IgD-negative memory B cell (primary cell): ENCODE measurements at regions not wholly inside any gene's neighbourhood (a gene's known extent, or its start where the extent isn't known, plus 50 kb on each side); places are given as distances from the start of the nearest gene placed in this dataset.

Source experiments
- H3K27ac Mint-ChIP-seq, 3 donors: one replicate each; pipeline ENCODE4 v1.8.0; 2020 to 2022; ENCODE audit warnings: mild to moderate bottlenecking in 3 of 3, mixed read lengths in 3 of 3, moderate library complexity in 1 of 3
- H3K27me3 Mint-ChIP-seq: one replicate; pipeline ENCODE4 v1.8.0; 2021; ENCODE audit warnings: mixed read lengths
- H3K36me3 Mint-ChIP-seq: one replicate; pipeline ENCODE4 v1.8.0; 2020; ENCODE audit warnings: mild to moderate bottlenecking, mixed read lengths
- H3K4me1 Mint-ChIP-seq, 3 donors: one replicate each; pipeline ENCODE4 v1.8.0; 2020 to 2022; ENCODE audit warnings: mixed read lengths in 3 of 3, mild to moderate bottlenecking in 1 of 3
- H3K4me3 Mint-ChIP-seq, 4 donors: one replicate each; pipeline ENCODE4 v1.8.0; 2020 to 2022; ENCODE audit warnings: mild to moderate bottlenecking in 4 of 4, mixed read lengths in 4 of 4, moderate library complexity in 3 of 4
- H3K9me3 Mint-ChIP-seq, 3 donors: one replicate each; pipeline ENCODE4 v1.8.0; 2020 to 2021; ENCODE audit warnings: mixed read lengths in 3 of 3, mild to moderate bottlenecking in 1 of 3

DNA sequence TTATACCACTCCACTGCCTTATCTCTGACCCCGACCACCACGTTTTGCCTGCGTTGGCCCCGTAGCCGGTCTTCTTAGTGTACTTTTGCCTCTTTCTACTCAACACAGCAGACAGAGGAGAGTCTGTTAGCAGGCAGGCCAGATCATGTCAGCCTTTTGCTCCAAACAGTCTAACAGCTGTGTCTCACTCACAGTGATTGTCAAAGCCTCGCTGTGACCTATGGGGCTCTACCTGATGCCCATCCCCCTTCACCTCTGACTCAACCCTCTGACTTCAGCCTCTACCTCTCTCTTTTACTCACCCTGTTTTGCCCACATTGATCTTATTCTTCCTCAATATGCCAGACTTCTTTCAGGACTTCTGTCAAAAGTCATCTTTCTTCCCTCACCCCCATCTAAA, 127.1 kb downstream of the TRIML1 start:
- Mint-ChIP-seq H3K36me3 (no peaks in the 10 kb centered on the region), H3K4me3 (no peak overlapping the region), H3K27me3 (no peaks in the 10 kb centered on the region), H3K9me3 (peaks cover 0 to 13% (median 4%) of the 10 kb centered on the region in 3 donors), H3K4me1 (no peaks in the 10 kb centered on the region), H3K27ac (no peak overlapping the region)

DNA sequence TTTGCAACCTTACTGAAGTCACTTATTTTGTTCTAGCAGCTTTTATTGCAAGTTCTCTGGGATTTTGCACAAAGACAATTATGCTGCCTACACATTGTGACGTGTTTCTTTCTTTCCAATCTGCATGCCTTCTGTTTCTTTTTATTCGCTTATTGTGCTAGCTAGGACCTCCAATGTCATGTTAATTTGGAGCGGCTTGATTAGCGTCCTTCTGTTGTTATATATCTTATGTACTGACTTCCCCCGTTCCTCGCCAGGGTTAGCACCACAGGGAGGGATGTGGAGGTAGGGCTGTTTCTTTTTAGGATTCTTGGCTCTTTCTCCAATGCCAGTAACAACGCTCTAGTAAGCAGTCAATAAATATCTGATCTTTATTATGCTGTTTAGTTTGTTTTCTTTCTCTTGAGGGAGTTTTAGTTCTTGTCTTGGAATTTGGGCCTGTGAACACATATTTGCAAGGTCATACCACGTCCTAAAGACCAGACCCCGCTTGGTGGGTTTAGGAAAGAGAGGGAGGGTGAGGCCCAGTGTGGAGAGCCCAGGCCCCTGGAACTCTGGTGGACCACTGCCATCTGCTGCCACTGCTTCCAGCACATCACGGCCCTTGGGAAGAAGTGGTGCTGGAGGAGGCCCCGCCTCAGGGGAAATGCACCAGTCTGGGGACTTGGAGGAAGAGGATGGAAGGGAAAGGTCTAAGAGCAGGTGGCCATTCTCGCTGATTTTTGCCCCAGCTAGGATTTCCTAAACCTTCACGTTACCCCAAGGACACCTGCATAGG, 129.1 kb downstream of the TRIML1 start:
- H3K36me3 Mint-ChIP-seq, result no peaks in the 10 kb centered on the region
- no peaks in the 10 kb centered on the region for H3K4me1 Mint-ChIP-seq
- no peak overlapping the region for H3K4me3 Mint-ChIP-seq
- H3K27ac Mint-ChIP-seq, result no peak overlapping the region
- peaks cover 0 to 13% (median 4%) of the 10 kb centered on the region in 3 donors for H3K9me3 Mint-ChIP-seq
- H3K27me3 Mint-ChIP-seq, result no peaks in the 10 kb centered on the region

- Mint-ChIP-seq H3K9me3 (peaks cover 0 to 13% (median 0%) of the 10 kb centered on the region in 3 donors), H3K36me3 (no peaks in the 10 kb centered on the region), H3K4me1 (no peaks in the 10 kb centered on the region), H3K4me3 (no peak overlapping the region), H3K27me3 (no peaks in the 10 kb centered on the region), H3K27ac (no peak overlapping the region)
Measured at GRCh38 chr4:188270273-188271069, 131.2 kb downstream of the TRIML1 start.

DNA sequence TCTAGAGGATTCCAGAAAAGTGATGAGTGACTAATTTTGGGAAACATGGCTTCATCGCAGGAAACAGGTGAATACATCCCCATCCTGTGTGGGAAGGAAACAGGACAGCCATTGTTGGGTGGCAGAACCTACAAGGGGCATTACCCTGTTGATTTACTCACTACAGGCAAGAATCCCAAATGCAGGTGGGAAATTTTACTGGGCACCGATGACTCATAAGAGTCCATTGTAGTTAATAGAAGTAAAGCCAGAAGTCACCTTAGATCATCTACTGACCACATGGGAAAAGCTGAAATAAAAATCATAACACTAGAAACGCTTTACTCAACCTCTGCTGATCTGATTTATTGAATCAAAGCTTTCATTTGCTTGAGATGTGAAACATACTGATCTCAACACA, 136.4 kb downstream of the TRIML1 start:
- Mint-ChIP-seq H3K9me3 (peaks cover 4 to 6% (median 5%) of the 10 kb centered on the region in 3 donors), H3K4me3 (no peak overlapping the region), H3K36me3 (no peaks in the 10 kb centered on the region), H3K4me1 (no peaks in the 10 kb centered on the region), H3K27ac (no peak overlapping the region), H3K27me3 (no peaks in the 10 kb centered on the region)

DNA sequence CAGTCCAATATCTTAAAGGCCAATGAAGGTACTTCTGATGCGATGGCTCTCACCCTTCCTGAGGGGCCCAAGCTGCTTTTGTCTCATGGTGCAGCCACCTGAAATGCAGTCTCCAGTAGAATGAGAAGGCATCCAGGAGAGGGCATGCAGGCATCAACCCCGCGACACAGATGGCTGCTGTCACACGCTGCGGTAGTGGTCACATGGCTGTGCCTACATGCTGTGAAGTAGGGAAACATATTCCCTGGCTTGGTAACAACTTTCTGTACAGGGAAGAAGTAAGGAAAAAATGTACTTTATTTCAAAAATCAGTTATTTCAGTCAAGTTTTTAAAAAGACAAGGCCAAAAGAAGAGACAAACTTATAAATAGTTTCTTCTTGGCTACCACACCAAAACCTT, 139.9 kb downstream of the TRIML1 start:
- no peaks in the 10 kb centered on the region for H3K4me1 Mint-ChIP-seq
- peaks cover 4 to 7% (median 5%) of the 10 kb centered on the region in 3 donors for H3K9me3 Mint-ChIP-seq
- no peaks in the 10 kb centered on the region for H3K36me3 Mint-ChIP-seq
- H3K27me3 Mint-ChIP-seq, result peaks cover 3% of the 10 kb centered on the region
- no peak overlapping the region for H3K27ac Mint-ChIP-seq
- H3K4me3 Mint-ChIP-seq, result no peak overlapping the region

- Mint-ChIP-seq H3K4me1 (no peaks in the 10 kb centered on the region), H3K4me3 (no peak overlapping the region), H3K27me3 (peaks cover 3% of the 10 kb centered on the region), H3K9me3 (peaks cover 7 to 10% (median 10%) of the 10 kb centered on the region in 3 donors), H3K27ac (peak overlapping the region in 1 of 3 donors; percentile 78), H3K36me3 (no peaks in the 10 kb centered on the region)
Measured at GRCh38 chr4:188282471-188283232, 143.4 kb downstream of the TRIML1 start.

GRCh38 chr4:188287169-188287894, 148.1 kb downstream of the TRIML1 start:
- Mint-ChIP-seq H3K27ac (no peak overlapping the region), H3K36me3 (no peaks in the 10 kb centered on the region), H3K4me3 (no peak overlapping the region), H3K9me3 (peaks cover 1 to 14% (median 4%) of the 10 kb centered on the region in 3 donors), H3K4me1 (no peaks in the 10 kb centered on the region), H3K27me3 (peaks cover 3% of the 10 kb centered on the region)

DNA sequence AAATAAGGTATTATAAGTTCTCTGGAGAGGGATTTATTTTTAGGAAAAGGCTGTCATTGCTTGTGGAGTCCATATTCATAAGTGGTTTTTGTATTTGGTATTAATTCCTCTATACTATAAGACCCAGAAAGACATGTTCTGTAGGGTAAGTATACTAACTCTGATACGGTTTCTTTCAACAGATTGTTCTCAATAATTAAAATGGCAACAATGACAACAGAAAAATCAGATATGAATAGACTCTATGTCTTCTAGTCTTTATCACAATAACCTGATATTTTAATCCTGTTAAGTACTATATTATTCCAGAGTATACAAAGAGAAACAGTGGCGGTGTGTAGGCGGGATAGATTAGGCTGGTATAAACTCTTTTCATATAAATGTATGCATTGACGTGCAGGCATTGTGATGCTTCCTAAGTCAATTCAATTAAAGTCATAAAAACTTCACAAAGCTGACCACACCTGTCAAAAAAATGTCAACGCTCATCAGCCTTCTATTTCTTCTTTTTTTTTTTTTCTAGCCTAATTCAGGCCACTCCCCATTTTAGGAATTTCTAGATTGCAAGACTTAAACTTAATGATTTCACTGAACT, 150.4 kb downstream of the TRIML1 start:
- peaks cover 1 to 14% (median 4%) of the 10 kb centered on the region in 3 donors for H3K9me3 Mint-ChIP-seq
- H3K36me3 Mint-ChIP-seq, result no peaks in the 10 kb centered on the region
- H3K4me1 Mint-ChIP-seq, result no peaks in the 10 kb centered on the region
- H3K4me3 Mint-ChIP-seq, result no peak overlapping the region
- no peak overlapping the region for H3K27ac Mint-ChIP-seq
- no peaks in the 10 kb centered on the region for H3K27me3 Mint-ChIP-seq

- H3K4me3 Mint-ChIP-seq, result no peak overlapping the region
- H3K4me1 Mint-ChIP-seq, result no peaks in the 10 kb centered on the region
- H3K27ac Mint-ChIP-seq, result no peak overlapping the region
- peaks cover 6 to 10% (median 10%) of the 10 kb centered on the region in 3 donors for H3K9me3 Mint-ChIP-seq
- no peaks in the 10 kb centered on the region for H3K27me3 Mint-ChIP-seq
- no peaks in the 10 kb centered on the region for H3K36me3 Mint-ChIP-seq
Measured at GRCh38 chr4:188295899-188296298, 156.7 kb downstream of the TRIML1 start.

- Mint-ChIP-seq H3K27ac (no peak overlapping the region), H3K36me3 (no peaks in the 10 kb centered on the region), H3K4me3 (no peak overlapping the region), H3K27me3 (no peaks in the 10 kb centered on the region), H3K4me1 (no peaks in the 10 kb centered on the region), H3K9me3 (peaks cover 6 to 10% (median 10%) of the 10 kb centered on the region in 3 donors)
Measured at GRCh38 chr4:188296331-188296730, 157.1 kb downstream of the TRIML1 start.

- Mint-ChIP-seq H3K9me3 (peaks cover 10 to 16% (median 11%) of the 10 kb centered on the region in 3 donors), H3K4me1 (peaks cover 0 to 3% (median 0%) of the 10 kb centered on the region in 3 donors), H3K27ac (no peak overlapping the region)
Measured at GRCh38 chr4:188297873-188298272, 158.6 kb downstream of the TRIML1 start.

GRCh38 chr4:188299161-188299560, 159.9 kb downstream of the TRIML1 start:
- peaks cover 0 to 3% (median 0%) of the 10 kb centered on the region in 3 donors for H3K4me1 Mint-ChIP-seq
- H3K9me3 Mint-ChIP-seq, result peaks cover 10 to 16% (median 11%) of the 10 kb centered on the region in 3 donors
- no peak overlapping the region for H3K27ac Mint-ChIP-seq
- no peaks in the 10 kb centered on the region for H3K36me3 Mint-ChIP-seq
- no peaks in the 10 kb centered on the region for H3K27me3 Mint-ChIP-seq
- no peak overlapping the region for H3K4me3 Mint-ChIP-seq

More at GRCh38 chr4:188297873-188298272, 158.6 kb downstream of the TRIML1 start:
- H3K4me3 Mint-ChIP-seq, result no peak overlapping the region
- no peaks in the 10 kb centered on the region for H3K36me3 Mint-ChIP-seq
- no peaks in the 10 kb centered on the region for H3K27me3 Mint-ChIP-seq

DNA sequence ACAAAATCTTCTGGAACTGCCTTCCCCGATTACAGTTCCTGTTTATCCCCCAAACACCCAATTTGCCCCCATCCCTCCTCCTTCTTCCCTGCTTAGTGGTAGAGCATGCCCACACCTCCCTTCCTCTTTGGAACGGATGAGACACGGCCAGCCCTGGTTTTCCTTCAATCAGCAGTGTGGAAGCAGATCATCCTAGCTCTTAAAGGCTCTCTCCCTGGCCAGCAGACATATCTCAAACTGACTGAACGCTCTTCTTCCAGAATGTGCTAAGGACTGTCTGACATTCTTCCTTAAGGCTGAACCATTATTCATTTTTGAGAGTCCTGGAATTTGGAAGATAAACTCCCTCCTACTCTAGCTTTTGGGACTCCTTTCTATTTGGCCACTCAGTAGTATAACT, 161.1 kb downstream of the TRIML1 start:
- peaks cover 10 to 16% (median 12%) of the 10 kb centered on the region in 3 donors for H3K9me3 Mint-ChIP-seq
- no peaks in the 10 kb centered on the region for H3K36me3 Mint-ChIP-seq
- H3K4me1 Mint-ChIP-seq, result peaks cover 0 to 3% (median 0%) of the 10 kb centered on the region in 3 donors
- no peak overlapping the region for H3K4me3 Mint-ChIP-seq
- no peaks in the 10 kb centered on the region for H3K27me3 Mint-ChIP-seq
- no peak overlapping the region for H3K27ac Mint-ChIP-seq

GRCh38 chr4:188305690-188306089, 166.4 kb downstream of the TRIML1 start:
- Mint-ChIP-seq H3K27me3 (no peaks in the 10 kb centered on the region), H3K36me3 (no peaks in the 10 kb centered on the region), H3K4me3 (no peak overlapping the region), H3K4me1 (peaks cover 0 to 3% (median 0%) of the 10 kb centered on the region in 3 donors), H3K9me3 (peaks cover 6 to 12% (median 9%) of the 10 kb centered on the region in 3 donors), H3K27ac (no peak overlapping the region)
